SW480 (cell line): ENCODE measurements at regions not wholly inside any gene's neighbourhood (a gene's known extent, or its start where the extent isn't known, plus 50 kb on each side); places are given as distances from the start of the nearest gene placed in this dataset.
"Not testable (repeated sequence)": the region's sequence is repeated elsewhere in the genome, so short reads cannot be mapped to it uniquely, and the experiment has no call there.

Experiments
- DNase-seq: peaks from one replicate; pipeline ENCODE4 v3.0.0-alpha.2; 2016; ENCODE audit warnings: low spot score

- DNase-seq: peak; percentile 64
Measured at GRCh38 chr2:235105821-235106359, 154.1 kb downstream of the SH3BP4 start.

GRCh38 chr2:235106874-235107639 lies 155.2 kb downstream of the SH3BP4 start:
- peak; percentile 58 for DNase-seq

GRCh38 chr2:235107640-235107951 lies 155.8 kb downstream of the SH3BP4 start:
- DNase-seq: no peak

- not testable (repeated sequence) for DNase-seq
Measured at GRCh38 chr2:235109561-235109960, 157.7 kb downstream of the SH3BP4 start.

GRCh38 chr2:235112365-235112764 lies 160.5 kb downstream of the SH3BP4 start:
- no peak for DNase-seq

GRCh38 chr2:235113854-235114253 lies 162.0 kb downstream of the SH3BP4 start:
- DNase-seq: no peak

- no peak for DNase-seq
Measured at GRCh38 chr2:235114286-235114685, 162.5 kb downstream of the SH3BP4 start.

GRCh38 chr2:235115521-235115920 lies 163.7 kb downstream of the SH3BP4 start:
- DNase-seq: no peak

- peak; percentile 56 for DNase-seq
Measured at GRCh38 chr2:235116885-235117492, 165.2 kb downstream of the SH3BP4 start.

GRCh38 chr2:235126768-235127167 lies 175.0 kb downstream of the SH3BP4 start:
- no peak for DNase-seq

GRCh38 chr2:235127931-235128330 lies 176.1 kb downstream of the SH3BP4 start:
- DNase-seq: no peak

GRCh38 chr2:235129850-235130249 lies 178.0 kb downstream of the SH3BP4 start:
- DNase-seq: no peak

- no peak for DNase-seq
Measured at GRCh38 chr2:235131334-235132305, 179.8 kb downstream of the SH3BP4 start.

GRCh38 chr2:235132651-235133050 lies 180.8 kb downstream of the SH3BP4 start:
- no peak for DNase-seq

GRCh38 chr2:235133837-235134236 lies 182.0 kb downstream of the SH3BP4 start:
- DNase-seq: no peak

GRCh38 chr2:235134420-235134819 lies 182.6 kb downstream of the SH3BP4 start:
- no peak for DNase-seq

GRCh38 chr2:235135195-235135965 lies 183.6 kb downstream of the SH3BP4 start:
- DNase-seq: no peak

- DNase-seq: peak; percentile 72
Measured at GRCh38 chr2:235135990-235136561, 184.3 kb downstream of the SH3BP4 start.

GRCh38 chr2:235138339-235138738 lies 186.5 kb downstream of the SH3BP4 start:
- no peak for DNase-seq

- no peak for DNase-seq
Measured at GRCh38 chr2:235139956-235140800, 188.4 kb downstream of the SH3BP4 start.

- DNase-seq: no peak
Measured at GRCh38 chr2:235140801-235141081, 188.9 kb downstream of the SH3BP4 start.
